ENCODE measurements at regions not wholly inside any gene's neighbourhood (a gene's known extent, or its start where the extent isn't known, plus 50 kb on each side); places are given as distances from the start of the nearest gene placed in this dataset.

DNA sequence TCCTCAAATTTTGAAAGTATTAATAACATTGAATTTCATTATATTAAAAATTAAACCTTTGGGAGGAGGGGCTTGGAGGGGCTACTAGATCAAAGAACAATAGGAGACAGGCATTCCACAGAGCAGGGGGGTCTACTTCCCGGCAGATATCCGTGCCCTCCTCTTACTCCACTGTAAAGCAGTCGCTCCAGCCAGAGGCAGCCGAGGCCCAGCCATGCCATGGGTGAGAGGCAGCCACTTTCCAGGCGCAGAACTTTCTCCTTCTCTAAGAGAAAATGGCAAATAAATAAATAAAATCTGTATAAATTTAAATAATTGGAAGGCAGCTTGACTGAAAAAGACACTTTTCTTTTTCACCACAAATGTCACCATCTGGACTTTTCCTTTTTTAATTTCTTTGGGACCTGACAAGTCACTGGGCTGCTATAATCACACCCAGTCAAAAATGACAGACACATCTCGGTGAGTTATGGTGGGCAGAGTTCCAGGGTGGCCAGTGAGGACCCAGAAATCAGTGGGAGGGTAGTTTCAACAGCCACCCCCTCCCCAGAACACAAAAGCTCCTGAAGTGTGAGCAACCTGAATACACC, 302.2 kb upstream of the SMARCA2 start:
- H3K27me3 ChIP-seq: no peaks in the 10 kb centered on the region
- no peaks in the 10 kb centered on the region for H4K20me1 ChIP-seq
- H3K9ac ChIP-seq: no peak overlapping the region
- no peak for TF ChIP-seq Cebpa-rat (IDR thresholded peaks at IDR 0.05)
- no peaks in the 10 kb centered on the region for H3K4me1 ChIP-seq
- no peak overlapping the region for H3K4me3 ChIP-seq
- H3K4me2 ChIP-seq: no peak overlapping the region
- no peaks in the 10 kb centered on the region for H3K36me3 ChIP-seq
- H3K9me3 ChIP-seq (replicated peaks in 1 of 11): no peaks in the 10 kb centered on the region
- no peak overlapping the region for H3K27ac ChIP-seq

- TF ChIP-seq Cebpa-rat (IDR thresholded peaks at IDR 0.05): no peak
- Histone ChIP-seq H3K4me1 (no peaks in the 10 kb centered on the region), H3K9ac (no peak overlapping the region), H4K20me1 (no peaks in the 10 kb centered on the region), H3K4me2 (no peak overlapping the region), H3K4me3 (no peak overlapping the region), H3K27ac (no peak overlapping the region), H3K9me3 (replicated peaks in 1 of 11) (peaks cover 0 to 4% (median 0%) of the 10 kb centered on the region in 11 experiments; a peak in 3 of 22 replicates), H3K27me3 (no peaks in the 10 kb centered on the region), H3K36me3 (no peaks in the 10 kb centered on the region)
Observed at GRCh38 chr9:1713841-1714240, 301.3 kb upstream of the SMARCA2 start.

GRCh38 chr9:1717882-1718281, 297.3 kb upstream of the SMARCA2 start:
- H3K4me1 ChIP-seq: no peaks in the 10 kb centered on the region
- no peaks in the 10 kb centered on the region for H3K36me3 ChIP-seq
- no peak overlapping the region for H3K27ac ChIP-seq
- H4K20me1 ChIP-seq: no peaks in the 10 kb centered on the region
- TF ChIP-seq Cebpa-rat (IDR thresholded peaks at IDR 0.05): no peak
- peaks cover 0 to 6% (median 0%) of the 10 kb centered on the region in 11 experiments; a peak in 3 of 22 replicates for H3K9me3 ChIP-seq (replicated peaks in 1 of 11)
- H3K27me3 ChIP-seq: no peaks in the 10 kb centered on the region
- no peak overlapping the region for H3K4me3 ChIP-seq
- no peak overlapping the region for H3K4me2 ChIP-seq
- H3K9ac ChIP-seq: no peak overlapping the region

GRCh38 chr9:1718836-1719235, 296.3 kb upstream of the SMARCA2 start:
- peaks cover 0 to 6% (median 0%) of the 10 kb centered on the region in 11 experiments; a peak in 3 of 22 replicates for H3K9me3 ChIP-seq (replicated peaks in 1 of 11)
- no peaks in the 10 kb centered on the region for H4K20me1 ChIP-seq
- H3K4me3 ChIP-seq: no peak overlapping the region
- no peak for TF ChIP-seq Cebpa-rat (IDR thresholded peaks at IDR 0.05)
- no peaks in the 10 kb centered on the region for H3K27me3 ChIP-seq
- no peaks in the 10 kb centered on the region for H3K36me3 ChIP-seq
- H3K9ac ChIP-seq: no peak overlapping the region
- no peak overlapping the region for H3K27ac ChIP-seq
- H3K4me2 ChIP-seq: no peak overlapping the region
- H3K4me1 ChIP-seq: no peaks in the 10 kb centered on the region

GRCh38 chr9:1721196-1721595, 294.0 kb upstream of the SMARCA2 start:
- no peak overlapping the region for H3K9ac ChIP-seq
- H3K9me3 ChIP-seq (replicated peaks in 1 of 11): peaks cover 0 to 6% (median 0%) of the 10 kb centered on the region in 11 experiments; a peak in 3 of 22 replicates
- no peak overlapping the region for H3K27ac ChIP-seq
- H3K36me3 ChIP-seq: no peaks in the 10 kb centered on the region
- no peak for TF ChIP-seq Cebpa-rat (IDR thresholded peaks at IDR 0.05)
- H3K27me3 ChIP-seq: no peaks in the 10 kb centered on the region
- no peak overlapping the region for H3K4me2 ChIP-seq
- no peaks in the 10 kb centered on the region for H4K20me1 ChIP-seq
- no peaks in the 10 kb centered on the region for H3K4me1 ChIP-seq
- H3K4me3 ChIP-seq: no peak overlapping the region

GRCh38 chr9:1722404-1722803, 292.7 kb upstream of the SMARCA2 start:
- Histone ChIP-seq H3K27me3 (no peaks in the 10 kb centered on the region), H3K4me2 (no peak overlapping the region), H3K9ac (no peak overlapping the region), H3K4me1 (no peaks in the 10 kb centered on the region), H3K4me3 (no peak overlapping the region), H4K20me1 (no peaks in the 10 kb centered on the region), H3K27ac (no peak overlapping the region), H3K36me3 (no peaks in the 10 kb centered on the region), H3K9me3 (replicated peaks in 1 of 11) (peaks cover 0 to 6% (median 0%) of the 10 kb centered on the region in 11 experiments; a peak in 3 of 22 replicates)
- TF ChIP-seq Cebpa-rat (IDR thresholded peaks at IDR 0.05): no peak

DNA sequence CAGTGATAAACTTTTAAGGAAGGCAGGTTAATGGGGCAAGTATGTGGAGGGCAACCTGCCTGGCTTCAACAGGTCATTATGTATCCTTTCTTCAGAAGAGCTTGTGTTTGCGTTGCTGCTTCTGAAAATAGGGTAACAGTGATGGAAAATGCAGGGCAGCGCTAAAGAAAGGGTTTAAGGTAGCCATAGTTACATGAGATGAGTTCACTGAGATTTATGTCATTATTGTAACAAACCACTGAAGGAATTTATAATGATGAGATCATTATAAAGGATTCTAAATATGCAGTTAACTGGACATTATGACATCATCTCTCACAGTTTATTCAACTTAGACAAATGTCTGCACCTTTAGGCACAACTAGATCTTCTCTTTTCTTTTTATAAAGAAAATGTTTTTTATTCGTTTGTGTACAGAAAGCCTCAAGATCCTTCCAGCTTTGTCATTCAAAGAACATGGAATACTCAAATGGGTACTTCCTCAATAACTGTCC, 291.6 kb upstream of the SMARCA2 start:
- no peak overlapping the region for H3K4me3 ChIP-seq
- H3K36me3 ChIP-seq: no peaks in the 10 kb centered on the region
- H3K9me3 ChIP-seq (replicated peaks in 1 of 11): peaks cover 0 to 5% (median 0%) of the 10 kb centered on the region in 11 experiments; a peak in 3 of 22 replicates
- TF ChIP-seq Cebpa-rat (IDR thresholded peaks at IDR 0.05): no peak
- H3K4me1 ChIP-seq: no peaks in the 10 kb centered on the region
- no peak overlapping the region for H3K9ac ChIP-seq
- no peak overlapping the region for H3K4me2 ChIP-seq
- no peaks in the 10 kb centered on the region for H4K20me1 ChIP-seq
- H3K27ac ChIP-seq: no peak overlapping the region
- H3K27me3 ChIP-seq: no peaks in the 10 kb centered on the region

- H3K4me3 ChIP-seq: no peak overlapping the region
- H3K4me1 ChIP-seq: no peaks in the 10 kb centered on the region
- H3K36me3 ChIP-seq: no peaks in the 10 kb centered on the region
- no peaks in the 10 kb centered on the region for H4K20me1 ChIP-seq
- H3K4me2 ChIP-seq: peak overlapping the region in 1 of 11 experiments; percentile 41; a peak in 1 of 22 replicates
- H3K9ac ChIP-seq: no peak overlapping the region
- no peaks in the 10 kb centered on the region for H3K27me3 ChIP-seq
- TF ChIP-seq Cebpa-rat (IDR thresholded peaks at IDR 0.05): no peak
- H3K27ac ChIP-seq: no peak overlapping the region
- H3K9me3 ChIP-seq (replicated peaks in 1 of 11): no peaks in the 10 kb centered on the region
Observed at GRCh38 chr9:1726993-1727759, 288.0 kb upstream of the SMARCA2 start.

DNA sequence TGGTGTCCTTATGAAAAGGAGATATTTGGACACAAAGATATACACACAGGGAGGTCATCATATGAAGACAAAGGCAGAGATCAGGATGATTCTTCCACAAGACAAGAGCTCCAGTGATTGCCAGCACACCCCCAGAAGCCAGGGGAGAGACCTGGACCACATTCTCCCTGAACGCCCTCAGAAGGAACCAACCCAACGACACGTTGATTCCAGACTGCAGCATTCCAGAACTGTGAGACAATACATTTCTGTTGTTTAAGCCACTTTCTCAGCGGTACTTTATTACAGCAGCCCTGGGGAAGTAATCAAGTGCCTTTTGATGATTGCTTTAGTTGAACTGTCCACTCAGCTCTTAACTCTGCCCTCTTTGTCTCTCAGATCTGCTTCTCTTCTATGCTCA, 285.5 kb upstream of the SMARCA2 start:
- Histone ChIP-seq H3K36me3 (no peaks in the 10 kb centered on the region), H3K27ac (no peak overlapping the region), H3K27me3 (no peaks in the 10 kb centered on the region), H3K9ac (no peak overlapping the region), H3K9me3 (replicated peaks in 1 of 11) (no peaks in the 10 kb centered on the region), H3K4me1 (no peaks in the 10 kb centered on the region), H4K20me1 (no peaks in the 10 kb centered on the region), H3K4me2 (no peak overlapping the region), H3K4me3 (no peak overlapping the region)
- no peak for TF ChIP-seq Cebpa-rat (IDR thresholded peaks at IDR 0.05)

- H3K4me3 ChIP-seq: no peak overlapping the region
- TF ChIP-seq Cebpa-rat (IDR thresholded peaks at IDR 0.05): no peak
- H3K9me3 ChIP-seq (replicated peaks in 1 of 11): no peaks in the 10 kb centered on the region
- no peak overlapping the region for H3K4me2 ChIP-seq
- H3K27ac ChIP-seq: no peak overlapping the region
- no peaks in the 10 kb centered on the region for H3K4me1 ChIP-seq
- H4K20me1 ChIP-seq: no peaks in the 10 kb centered on the region
- H3K27me3 ChIP-seq: no peaks in the 10 kb centered on the region
- no peaks in the 10 kb centered on the region for H3K36me3 ChIP-seq
- H3K9ac ChIP-seq: no peak overlapping the region
Observed at GRCh38 chr9:1732670-1733069, 282.5 kb upstream of the SMARCA2 start.
